ENCODE measurements at regions not wholly inside any gene's neighbourhood (a gene's known extent, or its start where the extent isn't known, plus 50 kb on each side); places are given as distances from the start of the nearest gene placed in this dataset.

- TF ChIP-seq AFF4 (CRISPR knock-in tag; IDR thresholded peaks at IDR 0.05; ENCODE audit: borderline replicate concordance), result no peak
These were observed 261.4 kb upstream of the SMIM30 start (continued) for GRCh38 chr7:113379746-113380145.

- Mint-ChIP-seq H3K9me3 (no peaks in the 10 kb centered on the region), H3K27me3 (ENCODE audit: low read depth) (peaks cover 81% of the 10 kb centered on the region), H3K27ac (no peak overlapping the region), H3K36me3 (no peaks in the 10 kb centered on the region), H3K4me3 (no peak overlapping the region), H3K4me1 (no peaks in the 10 kb centered on the region)
- no peak for DNase-seq (ENCODE audit: low spot score)
- ChIA-PET POLR2A (no interaction called here), CTCF (no interaction called here)
- ATAC-seq, result no peak
- no peak for TF ChIP-seq GRHL2 (CRISPR knock-in tag; IDR thresholded peaks at IDR 0.05; ENCODE audit: insufficient replicate concordance, severe bottlenecking)
- no peak for TF ChIP-seq CDX4 (CRISPR knock-in tag; IDR thresholded peaks at IDR 0.05; ENCODE audit: borderline replicate concordance)
- TF ChIP-seq ZNF423 (CRISPR knock-in tag; IDR thresholded peaks at IDR 0.05), result no peak
- TF ChIP-seq ZMAT4 (CRISPR knock-in tag; IDR thresholded peaks at IDR 0.05), result no peak
- no peak for TF ChIP-seq RORB (CRISPR knock-in tag; IDR thresholded peaks at IDR 0.05)
- no peak for TF ChIP-seq SMAD4 (CRISPR knock-in tag; IDR thresholded peaks at IDR 0.05)
- TF ChIP-seq RELA (CRISPR knock-in tag; IDR thresholded peaks at IDR 0.05; ENCODE audit: borderline replicate concordance), result no peak
- no peak for TF ChIP-seq MAX (CRISPR knock-in tag; IDR thresholded peaks at IDR 0.05)
- no peak for TF ChIP-seq NFATC4 (CRISPR knock-in tag; IDR thresholded peaks at IDR 0.05)
- no peak for TF ChIP-seq E2F5 (CRISPR knock-in tag; IDR thresholded peaks at IDR 0.05)
- no peak for TF ChIP-seq ZNF138 (CRISPR knock-in tag; conservative IDR thresholded peaks at IDR 0.05)
- no peak for TF ChIP-seq FOXJ3 (CRISPR knock-in tag; IDR thresholded peaks at IDR 0.05; ENCODE audit: borderline replicate concordance)
- TF ChIP-seq E2F4 (CRISPR knock-in tag; IDR thresholded peaks at IDR 0.05; ENCODE audit: borderline replicate concordance, low read depth), result no peak
- TF ChIP-seq IRF2 (CRISPR knock-in tag; IDR thresholded peaks at IDR 0.05; ENCODE audit: borderline replicate concordance, low read depth), result no peak
These were observed 256.6 kb upstream of the SMIM30 start for GRCh38 chr7:113374955-113375354.

- ChIA-PET POLR2A (no interaction called here), CTCF (no interaction called here)
- H3K4me3 Mint-ChIP-seq, result no peak overlapping the region
- H3K27me3 Mint-ChIP-seq (ENCODE audit: low read depth), result peaks cover 84% of the 10 kb centered on the region
- H3K9me3 Mint-ChIP-seq, result no peaks in the 10 kb centered on the region
- DNase-seq (ENCODE audit: low spot score) (no peak), ATAC-seq (no peak)
- H3K4me1 Mint-ChIP-seq, result no peaks in the 10 kb centered on the region
- H3K27ac Mint-ChIP-seq, result no peak overlapping the region
- no peaks in the 10 kb centered on the region for H3K36me3 Mint-ChIP-seq
- TF ChIP-seq RORB (CRISPR knock-in tag; IDR thresholded peaks at IDR 0.05) (no peak), TP53 (CRISPR knock-in tag; IDR thresholded peaks at IDR 0.05) (no peak), ZNF121 (CRISPR knock-in tag; IDR thresholded peaks at IDR 0.05) (no peak), CREM (CRISPR knock-in tag; IDR thresholded peaks at IDR 0.05) (no peak), NFE2L1 (CRISPR knock-in tag; IDR thresholded peaks at IDR 0.05) (no peak), PRDM15 (CRISPR knock-in tag; IDR thresholded peaks at IDR 0.05) (no peak), RELA (CRISPR knock-in tag; IDR thresholded peaks at IDR 0.05; ENCODE audit: borderline replicate concordance) (no peak), SP1 (CRISPR knock-in tag; conservative IDR thresholded peaks at IDR 0.05) (no peak), USF2 (CRISPR knock-in tag; IDR thresholded peaks at IDR 0.05) (no peak)
These were observed 255.5 kb upstream of the SMIM30 start for GRCh38 chr7:113373863-113374262.

All from WTC11 (cell line).